MV-4-11 (cell line): ENCODE measurements at regions not wholly inside any gene's neighbourhood (a gene's known extent, or its start where the extent isn't known, plus 50 kb on each side); places are given as distances from the start of the nearest gene placed in this dataset.
A peak's percentile ranks its signal among the peaks of the same experiment; 100 is the strongest.

ENCODE experiments used
- DNase-seq: peaks from one replicate; lab custom pipeline; 2025; lab: John Stamatoyannopoulos, UW

DNA sequence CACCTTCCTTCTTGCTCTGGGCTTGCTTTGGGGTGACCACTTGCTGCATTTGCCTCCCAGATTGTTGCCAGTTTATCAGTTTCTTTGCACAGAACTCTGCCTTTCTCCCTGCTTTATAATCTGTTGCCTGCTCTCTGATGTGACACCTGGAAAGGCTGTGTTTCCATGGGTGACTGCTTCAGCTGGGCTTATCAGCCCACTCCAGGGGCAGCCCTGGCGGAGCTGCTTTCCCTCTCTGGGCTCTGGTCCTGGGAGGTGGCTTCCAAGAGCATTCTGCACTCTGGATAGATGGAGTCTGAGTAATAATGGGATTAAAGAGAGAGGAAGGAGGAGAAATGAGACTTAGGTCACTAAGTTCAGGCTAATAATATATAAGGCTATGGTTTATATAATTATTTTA lies 352.7 kb downstream of the TSN start:
- no peak for DNase-seq

DNA sequence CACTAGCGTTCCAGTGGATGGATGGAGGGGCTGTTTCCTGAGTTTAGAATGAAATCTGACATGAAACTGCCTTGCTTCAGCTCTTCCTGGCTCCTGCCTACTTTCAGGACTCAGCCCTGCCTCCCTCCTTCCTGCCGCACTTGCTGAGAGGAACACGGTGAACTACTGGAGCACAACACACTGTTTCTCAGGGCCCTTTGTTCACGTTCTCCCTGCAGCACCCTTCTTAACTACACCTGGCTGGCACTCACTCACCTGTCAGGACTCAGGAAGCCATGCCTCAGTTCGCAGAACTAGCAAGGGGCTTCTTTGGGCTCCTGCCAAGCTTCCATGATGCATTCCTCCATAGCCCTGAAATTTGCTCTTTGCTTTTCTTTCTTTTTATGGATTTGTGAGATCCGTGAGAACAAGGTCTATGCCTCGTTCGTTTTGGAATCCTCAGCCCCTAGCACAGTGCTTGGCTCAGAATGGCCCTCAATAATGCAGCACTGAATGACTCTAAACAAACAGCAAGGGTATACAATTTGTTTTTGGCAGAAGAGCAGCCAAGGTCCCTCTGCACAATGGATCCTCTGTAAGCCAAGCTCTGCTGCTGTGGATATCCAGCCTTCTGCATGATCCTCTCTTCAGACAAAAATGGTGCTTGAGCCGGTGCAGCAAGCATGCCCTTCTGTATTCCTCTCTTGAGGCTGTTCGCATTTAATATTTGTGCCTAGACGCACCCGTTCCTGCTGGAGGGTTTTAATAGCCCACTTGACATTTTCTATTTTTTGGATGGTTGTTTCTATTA lies 357.0 kb downstream of the TSN start:
- no peak for DNase-seq

DNA sequence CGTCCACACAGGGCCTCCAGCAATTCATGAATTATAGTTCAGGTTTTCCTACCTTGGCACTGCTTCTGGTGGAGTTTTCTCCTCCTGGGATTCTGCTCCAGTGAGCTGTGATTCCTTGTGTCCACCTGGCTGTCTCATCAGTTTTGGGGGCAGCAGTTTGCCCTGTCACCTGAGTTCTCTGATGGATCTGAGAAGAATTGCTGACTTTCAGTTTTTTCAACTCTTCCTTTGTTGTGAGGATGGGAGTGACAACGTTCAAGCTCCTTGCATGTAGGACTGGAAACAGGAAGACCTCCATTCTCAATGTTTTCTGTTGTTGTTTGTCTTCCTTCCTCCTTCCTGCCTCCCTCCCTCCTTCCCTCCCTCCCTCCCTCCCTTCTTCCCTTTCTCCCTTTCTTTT lies 359.0 kb downstream of the TSN start:
- DNase-seq: no peak

DNA sequence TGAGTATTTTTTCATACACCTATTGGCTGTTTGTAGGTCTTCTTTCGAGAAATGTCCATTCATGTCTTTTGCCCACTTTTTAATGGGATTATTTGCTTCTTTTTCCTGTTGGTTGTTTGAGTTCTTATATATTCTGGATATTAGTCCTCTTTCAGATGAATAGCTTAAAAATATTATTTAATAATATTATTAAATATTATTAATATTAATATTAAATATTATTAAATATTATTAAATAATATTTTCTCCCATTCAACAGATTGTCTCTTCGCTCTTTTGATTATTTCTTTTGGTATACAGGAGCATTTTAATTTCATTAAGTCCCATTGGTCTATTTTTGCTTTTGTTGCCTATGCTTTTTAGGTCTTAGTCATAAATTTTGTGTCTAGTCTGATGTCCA lies 361.9 kb downstream of the TSN start:
- DNase-seq: no peak

DNA sequence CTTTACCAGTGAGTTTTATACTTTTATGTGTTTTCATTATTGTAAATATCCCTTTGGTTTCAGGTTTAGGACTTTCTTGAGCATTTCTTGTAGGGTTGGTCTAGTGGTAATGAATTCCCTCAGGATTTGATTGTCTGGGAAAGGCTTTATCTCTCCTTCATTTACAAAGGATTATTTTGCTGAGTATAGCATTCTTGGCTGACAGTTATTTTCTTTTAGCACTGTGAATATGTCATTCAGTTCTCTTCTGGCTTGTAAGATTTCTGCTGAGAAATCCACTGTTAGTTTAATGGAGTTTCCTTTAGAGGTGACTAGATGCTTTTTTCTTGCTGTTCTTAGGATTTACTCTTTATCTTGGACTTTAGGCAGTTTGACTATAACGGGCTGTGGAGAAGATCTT lies 373.9 kb downstream of the TSN start:
- DNase-seq: no peak

DNA sequence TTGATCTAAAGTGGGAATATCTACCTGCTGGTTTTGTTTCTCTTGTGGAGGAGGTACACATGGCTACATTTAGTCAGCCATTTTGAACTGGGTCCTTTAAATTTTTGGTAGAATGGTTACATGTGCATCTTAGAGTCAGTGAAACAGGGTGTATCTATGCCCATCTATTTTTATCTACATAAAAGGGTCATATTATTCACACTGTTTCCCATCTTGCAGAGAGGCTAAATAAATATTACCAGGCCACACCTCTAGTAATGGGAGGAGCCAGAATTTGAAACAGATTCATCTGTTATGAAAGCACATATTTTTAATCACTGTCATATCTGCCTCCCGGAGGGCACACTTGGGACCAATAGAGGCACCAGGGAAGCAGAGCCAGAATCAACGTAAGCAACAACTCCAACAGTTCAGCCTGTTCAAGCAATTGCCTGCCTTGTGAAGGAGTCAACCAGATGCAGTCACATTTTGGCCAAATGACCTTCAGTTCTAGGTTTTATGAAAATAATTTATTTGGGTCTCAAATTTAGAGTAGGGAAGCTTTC lies 376.8 kb downstream of the TSN start:
- no peak for DNase-seq

DNA sequence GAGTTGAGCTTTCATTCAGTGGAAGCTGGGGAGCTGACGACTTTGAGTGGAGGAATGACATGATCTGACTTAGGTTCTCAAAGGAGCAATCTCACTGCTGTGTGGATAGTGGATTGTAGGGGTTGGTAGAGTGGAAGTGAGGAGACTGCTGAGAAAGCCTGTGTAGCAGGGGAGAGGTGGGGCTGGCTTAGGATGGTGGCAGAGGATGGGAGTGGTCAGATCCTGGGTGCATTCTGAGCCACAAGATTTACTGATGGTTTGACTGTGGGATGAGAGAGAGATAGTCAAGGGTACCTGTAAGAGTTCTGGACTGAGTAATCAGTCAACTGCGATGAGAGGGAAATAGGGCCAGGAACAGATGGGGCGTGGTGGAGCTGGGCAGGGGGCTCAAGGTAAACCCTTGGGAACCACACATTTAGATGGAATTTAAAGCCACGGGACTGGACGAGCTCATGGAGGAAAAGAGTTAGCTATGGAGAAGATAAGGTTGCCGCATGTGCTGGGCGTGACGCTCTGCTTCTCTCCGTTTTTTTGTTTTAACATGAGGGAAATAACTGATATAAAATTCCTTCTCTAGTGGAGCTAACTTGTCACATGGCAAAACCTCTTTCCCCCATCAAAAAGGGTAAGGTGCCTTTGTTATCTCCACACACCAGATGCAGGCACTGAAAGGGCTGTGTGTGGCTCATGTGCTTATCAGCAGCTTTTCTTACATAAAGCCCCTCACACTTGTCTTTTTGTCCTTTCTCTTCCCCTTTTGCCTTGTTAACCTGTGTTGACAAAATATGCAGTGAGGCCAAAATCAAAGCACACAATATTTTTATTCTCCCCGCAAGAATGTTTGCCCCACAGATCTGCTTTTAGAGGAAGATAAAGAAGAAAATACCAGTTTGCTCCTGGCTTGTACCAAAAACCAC lies 379.8 kb downstream of the TSN start:
- no peak for DNase-seq

DNA sequence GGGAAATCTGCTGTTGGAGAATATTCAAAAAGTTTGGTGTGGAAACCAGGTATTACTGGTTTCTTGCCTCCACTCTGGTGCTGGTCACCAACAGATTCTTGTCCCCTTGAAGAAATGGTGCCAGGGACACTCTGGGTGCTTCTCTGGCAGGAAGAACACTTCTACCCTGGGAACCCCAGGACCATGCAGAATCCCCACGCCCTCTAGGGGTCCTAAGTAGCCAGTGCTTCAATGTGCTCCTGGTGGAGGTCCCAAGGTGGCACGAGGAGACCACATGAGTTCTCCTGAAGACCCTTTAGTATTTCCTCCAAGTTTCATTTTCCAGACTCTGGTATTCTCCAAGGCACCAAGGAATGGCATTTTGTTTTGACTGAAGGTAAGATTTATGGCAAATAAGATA lies 380.6 kb downstream of the TSN start:
- peak; percentile 9 for DNase-seq

DNA sequence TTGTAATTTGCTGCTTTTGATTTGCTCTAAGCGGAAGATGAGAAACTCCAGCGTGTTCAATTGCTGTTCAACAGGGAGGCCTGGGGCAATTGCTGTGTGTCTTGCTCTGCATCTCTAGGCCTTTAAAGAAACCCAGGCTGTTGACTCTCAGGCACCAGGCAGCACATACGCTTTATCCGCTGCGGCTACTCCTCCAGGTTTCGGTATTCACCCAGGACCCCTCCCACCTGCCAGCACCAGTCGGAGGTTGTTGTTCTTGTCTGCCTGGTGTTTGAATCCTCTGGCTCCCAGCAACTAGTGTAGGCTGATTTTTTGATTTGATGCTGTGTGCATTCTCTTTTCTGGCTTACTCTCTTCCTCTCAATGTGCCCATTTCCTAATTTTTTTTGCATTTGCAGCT lies 383.1 kb downstream of the TSN start:
- DNase-seq: no peak

DNA sequence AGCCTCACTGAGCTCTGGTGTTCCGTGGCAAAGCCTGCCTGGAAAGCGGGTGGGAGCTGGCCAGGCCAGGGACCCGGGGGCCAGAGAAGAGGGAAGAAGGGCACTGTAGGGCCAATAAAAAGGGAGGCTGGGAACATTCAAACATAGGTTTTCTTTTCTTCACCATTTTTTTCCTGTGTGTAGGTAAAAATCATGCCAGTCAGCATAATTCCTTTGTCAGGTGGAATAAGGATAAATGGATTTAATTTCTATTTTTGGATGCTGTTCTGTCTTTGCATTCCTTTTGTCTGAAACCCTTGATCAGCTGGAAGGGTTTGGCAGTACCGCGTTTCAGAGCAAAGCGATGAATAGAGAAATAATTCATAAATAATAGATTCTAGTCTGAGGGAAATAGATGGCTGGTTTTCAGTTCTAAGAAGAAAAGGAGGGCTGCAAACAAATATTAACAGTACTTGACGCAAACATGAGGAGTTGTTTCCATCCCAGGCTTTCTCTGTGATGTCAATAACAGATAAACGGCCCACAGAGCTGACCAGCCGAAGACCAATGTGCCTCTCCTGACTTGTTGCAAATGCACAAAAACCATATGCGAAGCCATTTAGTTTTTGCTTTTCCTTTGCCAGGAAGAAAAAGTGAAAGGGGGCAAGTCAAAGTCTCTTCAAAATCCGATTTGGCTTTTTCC lies 384.4 kb downstream of the TSN start:
- no peak for DNase-seq

DNA sequence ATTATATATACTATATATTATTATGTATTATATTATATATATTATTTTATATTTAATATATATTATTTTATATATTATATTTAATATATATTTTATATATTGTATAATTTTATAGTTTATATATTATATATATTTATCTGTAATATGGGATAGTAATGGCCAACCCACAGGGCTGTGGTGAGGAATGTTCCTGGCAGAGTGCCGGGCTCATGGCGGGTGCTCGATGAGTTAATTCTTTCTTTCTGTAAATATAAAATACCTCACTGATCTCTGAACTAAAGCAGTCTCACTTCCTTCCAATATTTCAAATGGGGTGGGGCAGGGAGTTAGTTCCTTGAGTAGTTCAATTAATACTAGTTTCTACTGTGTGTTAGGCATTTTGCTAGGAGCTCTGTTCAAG lies 389.4 kb downstream of the TSN start:
- DNase-seq: no peak

DNA sequence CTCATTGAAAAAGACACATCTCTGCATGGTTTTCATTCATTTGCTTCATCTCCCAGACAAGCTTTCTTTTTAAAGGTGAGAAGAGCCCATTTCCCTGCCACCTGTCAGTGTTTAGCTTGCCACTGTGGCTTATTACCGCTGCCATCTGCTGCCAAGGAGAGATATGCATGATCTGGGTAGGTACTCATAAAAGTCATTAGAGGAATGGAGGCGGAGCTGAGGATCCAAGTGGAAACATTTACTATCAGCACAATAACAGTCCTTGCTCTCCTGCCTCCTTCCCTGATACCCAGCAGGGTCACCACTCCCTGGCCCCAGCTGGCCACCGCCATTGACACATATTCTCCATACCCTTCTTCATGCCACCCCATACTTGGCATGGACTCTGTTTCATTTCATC lies 390.4 kb downstream of the TSN start:
- DNase-seq: no peak

DNA sequence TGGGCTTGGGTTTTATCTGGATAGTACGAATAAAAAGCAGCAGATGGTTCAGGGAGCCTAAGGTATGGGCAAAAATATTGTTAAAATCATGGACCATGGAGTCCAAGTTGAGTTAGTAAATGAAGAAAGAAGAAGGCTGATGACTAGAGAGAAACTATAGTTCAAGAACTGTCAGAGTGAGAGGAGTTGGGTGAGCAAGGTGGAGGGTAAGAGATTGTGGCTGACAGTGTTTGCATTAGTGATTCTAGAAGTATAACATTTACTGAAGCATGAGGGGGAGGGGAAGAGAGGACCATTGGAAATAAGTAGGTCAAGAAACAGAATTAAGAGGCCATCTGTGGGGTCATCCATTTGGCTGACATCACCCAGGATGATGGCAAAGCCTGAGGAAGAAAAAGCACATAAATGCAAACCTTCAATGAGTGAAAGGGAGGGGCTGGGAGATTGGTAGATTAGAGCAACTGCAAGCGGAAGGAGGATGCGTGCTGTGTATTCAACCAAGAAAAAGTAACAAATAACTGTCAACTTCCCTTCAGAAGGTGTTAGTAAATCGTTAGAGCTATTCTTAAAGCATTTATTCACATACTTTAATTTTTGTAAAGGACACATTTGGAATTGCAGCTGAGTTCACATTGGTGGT lies 392.8 kb downstream of the TSN start:
- no peak for DNase-seq

DNA sequence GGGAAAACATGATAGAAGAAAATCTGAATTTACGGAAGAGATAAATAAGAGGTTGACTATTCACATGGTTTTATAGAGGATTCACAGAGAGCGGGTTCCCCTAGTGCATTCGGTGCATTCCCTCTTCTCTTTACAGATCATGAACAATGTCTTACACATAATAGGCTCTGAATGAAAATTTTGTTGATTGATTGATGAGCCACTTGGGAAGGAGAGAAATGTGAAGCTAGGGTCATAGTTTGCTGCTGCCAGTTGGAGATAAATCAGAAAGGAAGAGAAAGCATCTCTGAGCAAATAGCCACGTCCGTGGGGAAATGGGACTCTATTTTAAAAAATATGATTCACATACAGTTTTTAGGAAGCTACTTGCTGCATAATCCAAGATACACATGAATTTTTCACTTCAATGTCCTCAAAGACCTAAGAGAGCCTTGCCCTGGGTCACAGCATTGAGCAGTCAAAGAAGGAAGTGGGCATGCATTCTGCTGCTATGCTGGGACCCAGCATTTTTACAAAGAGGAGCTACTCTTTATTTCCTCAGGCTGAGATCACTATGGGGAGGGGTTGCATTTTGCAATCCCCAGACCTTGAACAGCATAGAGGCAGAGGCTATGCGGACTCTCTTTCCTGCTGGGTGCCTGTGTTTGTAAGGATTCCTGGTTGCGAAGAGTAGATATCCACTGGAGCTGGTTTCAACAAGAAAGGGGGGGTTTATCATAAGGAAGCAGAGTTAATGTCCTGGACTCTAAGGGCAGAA lies 395.3 kb downstream of the TSN start:
- no peak for DNase-seq

DNA sequence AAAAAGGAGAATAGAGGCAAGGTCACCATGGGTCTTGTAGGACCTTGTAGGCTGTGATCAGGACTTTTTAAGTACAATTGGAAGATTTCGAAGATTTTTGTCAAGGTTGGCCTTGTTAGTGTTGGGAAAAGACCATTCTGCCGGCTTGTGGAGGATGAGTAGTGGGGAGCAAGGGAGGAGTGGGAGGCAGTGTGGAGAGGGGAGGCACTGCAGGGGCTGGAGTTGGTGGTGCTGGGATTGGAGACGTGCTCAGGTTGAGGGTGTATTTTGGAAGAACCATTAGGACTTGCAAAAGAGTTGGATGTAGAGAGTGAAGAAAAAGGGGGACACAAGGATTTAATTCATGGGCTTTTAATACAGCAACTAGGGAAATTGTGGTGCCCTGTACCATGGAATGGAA lies 397.1 kb downstream of the TSN start:
- no peak for DNase-seq

DNA sequence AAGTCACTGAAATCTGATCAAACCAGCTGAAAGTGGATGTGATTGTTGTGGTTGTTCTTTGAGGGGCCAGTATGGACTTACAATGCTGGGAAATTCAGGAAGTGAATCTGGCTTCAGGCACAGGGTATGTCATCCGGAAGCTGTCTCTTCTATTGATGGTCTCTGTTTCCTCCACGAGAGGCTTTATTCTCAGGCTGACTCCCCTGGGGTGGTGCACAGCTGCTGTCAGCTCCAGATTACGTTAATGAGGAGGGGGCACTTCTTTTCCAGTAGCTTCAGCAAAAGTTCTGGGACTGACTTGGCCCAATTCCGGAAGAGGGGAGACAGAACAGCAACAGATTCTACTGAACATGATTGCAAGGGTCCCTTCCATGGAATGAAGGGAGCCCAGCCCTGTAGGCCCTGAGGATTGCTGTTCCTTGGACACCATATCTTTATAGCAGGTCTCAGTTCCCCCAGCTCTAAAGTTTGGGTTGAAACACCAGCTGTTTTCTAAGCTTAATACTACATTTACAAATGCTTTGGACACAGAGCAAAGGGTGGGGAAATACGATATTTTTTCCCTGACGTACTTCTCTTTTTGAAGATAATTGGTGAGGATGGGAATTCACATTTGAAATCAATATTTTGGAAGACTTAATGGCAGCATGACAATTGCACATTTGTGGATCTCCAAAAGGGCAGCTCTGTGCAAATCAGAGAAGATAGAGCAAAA lies 400.9 kb downstream of the TSN start:
- DNase-seq: peak; percentile 70

DNA sequence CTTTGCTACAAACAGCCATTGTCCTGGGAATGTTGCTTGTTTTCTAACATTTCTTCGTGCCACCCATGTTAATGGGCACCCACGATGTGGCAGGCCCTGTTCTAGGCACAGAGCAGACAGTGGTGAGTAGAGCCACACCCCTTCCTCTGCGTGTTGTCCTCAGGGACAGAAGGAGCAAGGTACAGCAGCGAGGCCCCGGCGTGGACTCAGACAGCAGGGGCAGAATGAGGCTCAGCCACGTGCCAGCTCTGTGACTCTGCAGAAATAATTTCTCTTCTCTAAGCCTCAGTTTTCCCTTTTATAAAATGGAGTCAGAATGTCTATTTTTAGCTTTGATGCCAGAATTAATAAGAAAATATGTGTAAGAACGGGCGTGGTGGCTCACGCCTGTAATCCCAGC lies 401.7 kb downstream of the TSN start:
- DNase-seq: no peak

DNA sequence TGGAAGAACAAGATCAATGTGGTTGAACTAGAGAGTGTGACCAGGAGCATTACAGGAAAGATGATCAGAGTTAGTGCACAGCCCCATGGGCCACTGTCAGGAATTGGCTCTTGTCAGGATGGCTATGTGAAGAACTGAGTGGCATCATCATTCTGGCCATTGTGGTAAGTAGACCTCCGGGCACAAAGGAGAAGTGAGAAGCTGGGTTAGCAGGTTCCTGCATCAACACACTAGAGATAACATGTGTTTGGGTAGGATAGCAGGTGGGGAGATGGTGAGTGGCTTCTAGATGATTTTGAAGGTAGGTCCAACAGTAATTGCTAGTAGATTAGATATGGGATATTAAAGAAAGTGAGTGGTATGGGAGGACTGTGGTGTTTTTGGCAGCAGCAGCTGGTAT lies 408.2 kb downstream of the TSN start:
- no peak for DNase-seq

DNA sequence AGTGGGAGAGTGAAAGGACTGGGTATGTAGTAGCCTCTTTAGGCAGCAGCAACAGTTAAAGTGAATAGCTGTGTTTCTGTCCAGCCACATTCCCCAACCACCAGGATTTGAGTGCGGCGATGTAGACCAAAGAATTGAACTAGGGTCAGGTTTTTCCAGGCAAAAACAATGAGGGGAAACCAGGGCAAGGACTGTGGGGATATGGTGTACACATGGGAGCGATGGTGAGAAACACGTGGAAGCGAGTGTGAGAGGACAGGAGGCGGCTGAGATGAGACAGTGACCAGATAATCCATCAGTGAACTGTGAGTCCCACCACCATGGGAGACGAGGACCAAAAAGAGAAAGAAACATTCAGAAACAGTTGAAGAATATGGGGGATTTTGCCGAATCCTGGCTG lies 409.5 kb downstream of the TSN start:
- DNase-seq: no peak

DNA sequence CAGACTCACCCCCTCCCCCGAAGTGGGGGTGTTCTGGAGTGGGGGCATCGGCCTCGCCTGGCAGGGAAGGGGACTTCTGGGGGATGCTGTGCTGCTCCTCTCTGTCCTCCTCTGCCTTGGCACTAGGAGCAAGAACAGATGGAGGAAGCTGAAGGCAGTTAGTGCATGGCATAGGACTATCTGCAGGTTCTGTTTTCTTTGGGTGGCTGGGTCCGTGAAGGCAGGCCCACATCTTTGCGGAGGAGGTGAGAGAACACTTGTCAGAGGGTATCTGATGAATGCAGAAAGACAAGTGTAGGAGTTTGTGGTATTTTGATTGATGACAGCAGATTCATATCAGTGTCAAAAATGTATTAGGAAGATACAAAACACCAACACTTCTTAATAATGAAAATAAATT lies 411.4 kb downstream of the TSN start:
- DNase-seq: no peak

DNA sequence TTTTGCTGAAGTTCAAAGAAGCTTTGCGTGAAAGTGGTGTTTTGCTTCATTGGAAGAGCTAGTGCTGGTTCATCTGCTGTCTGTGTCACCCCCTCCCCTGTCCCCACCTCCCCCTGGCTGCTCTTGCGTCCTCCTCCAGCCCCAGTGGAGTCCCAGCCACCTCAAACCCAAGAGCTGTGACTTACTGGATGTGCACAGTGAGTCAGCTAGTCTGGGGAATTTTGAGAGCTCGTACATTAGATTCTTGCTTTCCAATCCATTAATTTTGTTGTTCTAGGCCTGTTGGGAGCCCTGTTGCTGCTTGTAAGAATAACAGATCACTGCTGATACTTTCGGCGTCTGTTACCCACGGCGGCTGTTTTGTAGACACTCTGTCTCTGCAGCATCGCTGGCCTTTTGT lies 412.1 kb downstream of the TSN start:
- no peak for DNase-seq
